GM21447 (cell line): ENCODE measurements at regions not wholly inside any gene's neighbourhood (a gene's known extent, or its start where the extent isn't known, plus 50 kb on each side); places are given as distances from the start of the nearest gene placed in this dataset.

ENCODE experiments used
- ATAC-seq: cut with Tn5 transposase; IDR thresholded peaks from one replicate; pipeline ENCODE4 v1.9.1; 2021; ENCODE audit not compliant: unreplicated experiment

DNA sequence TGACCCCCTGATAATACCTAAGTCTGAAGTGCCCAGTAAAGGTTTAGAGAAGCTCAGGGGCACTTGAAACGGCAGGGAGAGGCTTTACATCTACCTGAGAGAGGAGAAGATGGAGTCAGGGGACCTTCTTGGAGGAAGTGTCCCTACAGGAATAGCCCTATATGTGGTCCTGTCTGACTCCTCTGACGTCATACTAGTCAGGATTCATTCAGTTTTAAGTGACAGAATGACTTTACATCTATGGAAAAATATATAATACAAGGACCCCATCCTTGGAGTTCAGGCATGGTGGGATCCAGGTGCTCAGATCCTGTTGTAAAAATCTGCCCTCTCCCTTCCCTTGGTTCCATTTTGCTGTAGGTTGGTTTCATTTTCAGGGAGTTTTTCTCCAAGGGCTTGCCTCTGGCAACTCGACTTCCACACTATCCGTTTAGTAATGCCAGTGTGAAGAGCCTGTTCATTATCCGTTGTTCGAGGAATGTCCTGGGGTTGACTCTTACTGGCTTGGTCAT, 205.6 kb downstream of the IRF8 start:
- no peak for ATAC-seq

DNA sequence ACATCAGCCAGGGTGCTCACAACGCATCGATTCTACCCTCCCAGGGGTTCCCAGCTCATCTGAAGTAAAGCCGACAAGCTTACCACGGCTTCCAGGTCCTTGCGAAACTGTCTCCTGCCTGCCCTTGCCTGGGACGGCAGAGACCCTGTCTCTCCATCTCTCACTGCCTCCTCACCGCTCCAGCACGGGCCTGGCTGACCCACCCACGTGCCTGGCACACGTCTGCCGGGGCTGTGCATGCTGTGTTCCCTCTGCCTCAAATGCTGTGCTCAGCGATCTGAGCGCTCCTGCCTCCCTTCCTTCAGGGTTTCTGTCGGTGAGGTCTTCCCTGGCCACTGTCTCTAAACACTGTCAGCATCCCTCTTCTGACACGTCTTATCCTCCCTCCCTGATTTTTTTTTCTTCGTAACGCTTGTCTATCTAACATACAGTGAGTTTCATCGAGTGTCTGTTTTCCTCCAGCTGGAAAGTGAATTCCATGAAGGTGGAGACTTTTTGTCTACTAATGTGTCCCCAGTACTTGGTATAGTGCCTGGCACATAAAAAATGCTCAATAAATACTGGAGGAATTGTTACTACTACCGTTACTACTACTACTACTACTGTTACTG, 208.4 kb downstream of the IRF8 start:
- no peak for ATAC-seq

DNA sequence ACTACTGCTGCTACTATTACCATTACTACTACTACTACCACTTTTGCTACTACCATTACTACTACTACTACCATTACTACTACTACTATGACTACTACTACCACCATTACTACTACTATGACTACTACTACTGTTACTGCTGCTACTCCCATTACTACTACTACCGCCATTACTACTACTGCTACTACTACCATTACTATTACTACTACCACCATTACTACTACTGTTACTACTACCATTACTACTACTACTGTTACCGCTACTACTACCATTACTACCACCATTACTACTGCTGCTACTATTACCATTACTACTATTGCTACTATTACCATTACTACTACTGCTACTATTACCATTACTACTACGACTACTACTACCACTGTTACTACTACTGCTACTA, 209.1 kb downstream of the IRF8 start:
- no peak for ATAC-seq

DNA sequence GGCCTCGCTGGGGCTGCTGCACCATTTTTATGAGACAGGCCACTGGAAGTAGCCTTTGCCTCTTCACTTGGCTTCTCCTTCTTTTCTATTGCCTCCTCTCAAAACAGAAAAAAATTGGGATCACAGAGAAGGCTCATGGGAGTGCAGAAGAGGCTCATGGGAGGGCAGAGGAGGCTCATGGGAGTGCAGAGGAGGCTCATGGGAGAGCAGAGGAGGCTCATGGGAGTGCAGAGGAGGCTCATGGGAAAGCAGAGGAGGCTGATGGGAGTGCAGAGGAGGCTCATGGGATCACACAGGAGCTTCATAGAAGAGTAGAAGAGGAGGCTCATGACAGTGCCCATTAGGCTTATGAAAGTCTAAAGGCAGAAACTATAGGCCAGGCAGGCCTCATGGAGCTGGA, 211.2 kb downstream of the IRF8 start:
- no peak for ATAC-seq

DNA sequence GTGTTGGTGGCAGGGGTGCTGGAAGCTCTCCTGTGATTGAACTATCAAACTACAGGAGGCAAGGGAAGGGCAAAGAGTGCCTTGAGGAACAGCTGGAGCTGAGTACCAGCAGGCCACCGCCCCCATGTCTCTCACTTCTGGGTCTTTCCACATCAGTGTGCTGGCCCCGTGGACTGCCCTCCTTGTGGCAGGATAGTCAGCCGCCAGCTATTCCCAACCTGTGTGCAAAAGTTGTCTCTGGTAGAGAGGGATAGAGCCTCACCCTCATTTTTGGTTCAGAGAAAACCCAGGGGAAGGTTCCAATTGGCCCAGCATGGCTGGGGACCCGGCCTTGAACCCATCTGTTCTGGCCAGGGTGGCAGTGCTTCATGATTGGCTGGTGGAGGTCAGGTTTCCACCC, 211.8 kb downstream of the IRF8 start:
- ATAC-seq = no peak

DNA sequence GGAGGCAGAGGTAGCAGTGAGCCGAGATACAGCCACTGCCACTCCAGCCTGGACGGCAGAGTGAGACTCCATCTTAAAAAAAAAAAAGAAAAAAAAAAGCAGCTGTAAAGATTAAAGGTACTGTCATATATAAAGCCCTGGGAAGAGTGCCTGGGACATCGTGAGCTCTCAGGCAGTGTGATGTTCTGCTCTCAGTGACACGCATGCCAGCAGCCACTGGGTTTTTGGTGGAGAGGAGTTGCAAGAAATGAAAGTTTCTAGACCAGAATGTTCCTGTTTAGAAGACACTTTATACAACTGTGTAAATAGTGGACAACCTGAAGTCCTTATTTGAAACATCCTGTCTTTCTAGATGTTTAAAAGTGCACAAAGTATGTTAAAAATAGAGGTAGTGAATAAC, 213.2 kb downstream of the IRF8 start:
- no peak for ATAC-seq

DNA sequence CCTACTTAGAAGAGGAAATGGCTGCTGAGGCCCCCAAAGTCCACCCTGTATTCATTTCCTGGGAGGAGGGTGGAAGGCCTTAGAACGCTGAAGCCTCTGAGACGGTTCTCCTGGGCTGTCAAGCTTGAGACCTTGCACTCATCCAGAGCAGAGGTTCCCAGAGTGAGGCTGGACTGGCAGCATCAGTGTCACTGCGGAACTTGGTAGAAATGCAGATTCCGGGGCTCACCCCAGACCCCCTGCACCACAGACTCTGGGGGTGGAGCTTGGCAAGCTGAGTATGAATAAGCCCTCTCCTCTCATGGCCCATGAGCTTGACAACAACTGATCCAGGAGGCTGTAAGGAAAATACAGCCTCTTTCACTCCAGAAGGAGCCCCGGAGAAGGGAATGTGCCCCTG, 218.3 kb downstream of the IRF8 start:
- ATAC-seq = no peak

DNA sequence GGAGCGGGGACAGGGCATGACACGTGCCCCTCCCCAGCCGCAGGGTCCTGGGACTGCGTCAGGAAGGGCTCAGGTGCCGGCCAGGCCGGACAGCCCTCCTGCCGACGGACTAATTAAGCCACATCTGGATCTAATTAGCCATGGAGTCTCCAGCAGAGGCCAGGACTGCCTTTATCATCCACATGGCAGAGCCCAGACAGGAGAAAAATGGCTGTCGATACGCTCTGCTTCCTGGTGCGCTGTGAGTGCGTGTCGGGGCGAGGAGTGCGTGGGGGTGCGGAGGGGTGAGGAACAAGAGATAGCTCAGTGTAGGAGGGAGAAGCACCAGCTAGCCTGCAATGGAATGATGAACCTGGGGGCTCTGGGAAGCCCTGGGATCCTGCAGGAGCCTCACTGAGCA, 218.8 kb downstream of the IRF8 start:
- ATAC-seq = no peak

DNA sequence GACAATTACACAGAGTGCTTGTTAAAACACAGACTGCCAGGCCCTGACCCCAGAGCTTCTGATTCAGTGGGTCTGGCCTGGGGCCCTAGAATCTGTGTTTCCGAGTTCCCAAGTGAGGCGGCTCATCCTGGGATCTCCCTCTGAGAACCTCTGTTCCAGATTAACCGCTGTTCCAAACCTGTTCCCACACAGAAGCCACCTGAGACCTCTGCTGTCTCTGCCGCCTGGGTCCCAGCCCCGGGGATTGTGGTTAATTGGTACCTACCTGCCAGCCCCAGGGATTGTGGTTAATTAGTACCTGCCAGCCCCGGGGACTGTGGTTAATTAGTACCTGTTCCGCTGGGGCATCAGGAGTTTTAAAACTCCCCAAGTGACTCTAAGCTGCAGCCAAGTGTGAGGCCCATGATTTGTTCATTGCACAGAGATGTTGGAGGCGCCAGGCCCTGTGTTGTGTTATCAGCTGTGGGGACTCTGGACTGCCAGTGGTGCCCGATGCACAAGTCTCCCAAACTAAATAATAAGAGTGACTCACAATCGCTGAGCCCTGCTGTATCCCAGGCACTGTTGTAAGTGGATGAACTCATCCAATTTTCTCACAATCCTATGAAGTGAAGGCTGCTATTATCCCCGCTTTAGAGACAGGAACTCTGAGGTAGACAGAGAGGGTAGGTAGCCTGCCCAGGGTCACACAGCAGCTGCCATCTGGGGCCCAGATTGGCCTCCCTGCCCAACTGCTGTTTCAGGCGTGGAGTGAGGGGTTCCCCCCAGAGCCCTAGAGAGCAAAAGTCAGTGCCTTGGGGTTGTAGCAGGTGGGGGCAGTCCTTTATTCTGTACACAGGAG, 219.7 kb downstream of the IRF8 start:
- no peak for ATAC-seq

DNA sequence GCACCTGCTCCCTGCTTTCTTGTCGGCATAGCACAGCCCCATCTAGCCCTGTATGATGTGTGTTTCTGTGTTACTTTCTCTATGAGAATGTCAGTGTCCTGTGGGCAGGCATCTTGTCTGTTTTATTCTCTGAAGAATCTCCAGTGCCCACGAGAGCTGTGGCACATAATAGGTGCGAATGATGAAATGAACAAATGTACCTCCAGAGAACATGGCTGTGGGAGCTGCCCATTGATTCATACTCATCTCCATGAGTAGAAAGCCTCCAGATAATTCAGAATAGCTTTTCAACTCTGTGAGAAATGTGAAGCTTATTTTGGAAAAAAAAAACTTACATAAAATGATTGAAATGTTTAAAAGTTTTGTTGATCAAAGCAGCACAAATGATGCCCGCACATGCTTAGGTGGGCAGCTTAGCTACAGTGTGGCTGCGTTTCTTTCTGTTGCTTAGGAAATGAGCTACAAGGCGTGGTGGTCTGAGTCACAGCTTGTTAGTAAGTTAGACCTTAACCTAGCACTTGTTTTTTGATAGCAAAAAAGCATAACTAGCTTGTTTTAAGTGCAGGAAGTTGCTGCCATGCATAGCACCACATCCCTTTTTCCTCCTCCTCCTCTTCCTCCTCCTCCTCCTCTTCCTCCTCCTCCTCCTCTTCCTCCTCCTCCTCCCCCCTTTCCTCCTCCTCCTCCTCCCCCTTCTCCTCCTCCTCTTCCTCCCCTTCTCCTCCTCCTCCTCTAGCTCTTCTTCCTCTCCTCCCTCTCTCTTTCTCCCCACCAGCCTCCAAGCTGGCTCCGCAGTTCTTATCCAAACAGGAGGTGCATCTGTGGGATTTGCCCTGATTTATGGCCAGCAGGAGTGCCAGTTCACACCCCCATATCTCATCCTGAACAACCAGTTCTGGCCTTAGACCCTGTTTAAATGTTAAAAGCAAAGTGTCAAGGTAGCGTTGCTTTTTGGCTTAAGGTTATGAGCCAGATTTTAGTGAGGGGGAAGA, 221.5 kb downstream of the IRF8 start:
- no peak for ATAC-seq

DNA sequence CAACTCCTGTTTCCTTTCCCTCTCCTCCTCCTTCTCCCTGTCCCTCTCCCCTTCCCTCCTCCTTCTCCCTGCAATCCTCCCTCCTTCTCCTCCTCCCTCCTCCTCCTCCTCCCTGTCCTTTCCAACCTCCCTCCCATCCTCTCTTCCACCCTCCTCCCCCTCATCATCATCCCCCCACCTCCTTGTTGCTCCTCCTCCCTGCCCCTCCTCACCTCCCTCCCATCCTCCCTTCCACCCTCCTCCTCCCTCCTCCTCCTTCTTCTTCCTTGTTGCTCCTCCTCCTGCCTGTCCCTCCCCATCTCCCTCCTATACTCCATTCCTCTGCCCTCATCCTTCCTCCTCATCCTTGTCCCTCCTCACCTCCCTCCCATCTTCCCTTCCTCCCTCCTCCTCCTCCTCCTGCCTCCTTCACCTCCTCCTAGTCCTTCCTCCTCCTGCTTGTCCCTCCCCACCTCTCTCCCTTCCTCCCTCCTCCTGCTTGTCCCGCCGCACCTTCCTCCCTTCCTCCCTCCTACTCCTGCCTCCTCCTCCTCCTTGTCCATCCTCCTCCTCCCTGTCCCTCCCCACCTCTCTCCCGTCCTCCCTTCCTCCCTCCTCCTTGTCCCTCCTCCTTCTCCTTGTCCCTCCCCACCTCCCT, 222.5 kb downstream of the IRF8 start:
- no peak for ATAC-seq

DNA sequence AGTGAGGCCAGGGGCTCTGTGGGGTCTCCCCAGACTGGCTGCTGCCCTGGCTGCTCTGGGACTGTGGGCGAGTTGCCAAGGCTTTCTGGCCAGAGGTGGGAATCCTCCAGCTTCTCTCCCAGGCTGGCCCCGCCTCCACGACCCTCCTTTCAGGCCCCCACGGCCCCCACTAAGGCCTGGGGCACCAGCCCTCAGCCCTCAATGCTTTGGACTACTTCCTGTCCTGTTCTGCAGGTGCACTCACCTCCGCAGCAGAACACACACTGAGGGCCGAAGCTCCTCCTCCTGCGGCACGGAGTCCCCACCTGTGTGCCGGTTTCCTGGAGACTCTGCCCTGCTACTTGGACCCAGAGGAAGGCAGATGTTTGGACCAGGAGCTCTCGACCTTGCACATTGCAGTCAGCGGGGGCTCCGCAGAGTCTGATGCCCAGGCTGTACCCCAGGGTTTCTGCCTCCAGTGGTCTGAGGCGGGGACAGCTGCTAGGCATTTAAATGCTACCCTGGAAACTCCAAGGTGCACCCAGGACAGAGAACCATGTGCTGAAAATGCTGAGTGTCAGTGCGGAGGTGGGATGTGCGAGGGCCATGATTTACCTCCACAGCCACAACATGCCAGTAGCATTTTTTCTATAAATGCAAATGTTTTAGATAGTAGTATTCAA, 223.8 kb downstream of the IRF8 start:
- ATAC-seq = no peak

DNA sequence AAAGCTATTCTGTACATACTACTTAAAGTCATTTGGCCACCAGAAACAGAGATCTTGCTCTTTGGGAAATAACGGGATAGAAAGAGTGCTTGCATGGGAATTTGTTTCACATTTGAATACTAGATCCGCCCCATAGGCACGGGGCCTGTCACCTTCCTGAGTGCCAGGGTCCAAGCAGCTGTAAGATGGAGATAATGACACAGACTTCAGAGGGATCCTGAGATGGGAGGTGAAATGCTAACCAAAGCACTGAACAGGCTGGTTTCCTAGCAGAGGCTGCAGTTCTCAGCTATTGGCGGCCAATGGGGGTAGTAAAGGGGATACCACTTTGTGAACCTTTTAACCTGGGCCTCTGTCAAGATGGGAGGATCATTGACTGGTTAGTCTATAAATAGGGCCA, 225.4 kb downstream of the IRF8 start:
- ATAC-seq = no peak

DNA sequence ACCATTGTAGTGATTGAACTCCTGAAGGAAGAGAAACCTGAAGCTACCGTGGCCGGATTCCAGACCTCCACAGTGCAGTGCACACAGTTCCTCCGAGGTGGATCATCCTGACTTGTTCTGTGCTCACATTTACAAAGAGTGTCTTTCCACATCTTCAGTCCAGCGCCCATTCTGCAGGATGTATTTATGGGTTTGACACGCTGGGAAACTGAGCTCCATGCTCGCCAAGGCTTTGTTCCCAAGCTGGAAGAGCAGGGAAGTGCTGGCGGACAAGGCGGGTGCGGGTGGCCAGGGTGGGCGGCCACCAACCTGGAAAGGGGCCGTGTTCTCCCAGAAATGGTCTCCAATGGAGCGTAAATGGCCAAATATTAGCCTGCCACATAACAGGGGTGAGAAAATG, 227.9 kb downstream of the IRF8 start:
- no peak for ATAC-seq

DNA sequence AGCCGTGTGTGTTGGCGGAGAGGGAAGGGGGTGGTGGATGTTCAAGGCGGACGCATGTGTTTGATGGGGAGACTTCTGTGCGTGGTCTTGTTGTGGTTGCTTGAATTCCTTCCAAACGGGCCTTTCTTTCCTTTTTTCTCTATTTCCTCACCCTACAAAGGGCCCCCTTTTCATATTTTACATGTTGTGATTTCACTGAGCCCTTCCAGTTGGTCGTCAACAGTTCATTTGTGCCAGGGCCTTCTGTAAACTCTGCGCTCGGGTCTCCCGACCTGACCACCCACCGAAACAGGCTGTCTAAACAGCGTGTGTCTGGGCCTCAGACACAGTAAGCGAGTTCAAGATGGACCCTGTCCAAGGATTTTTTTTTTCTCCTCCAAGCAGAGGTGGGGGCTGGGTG, 228.4 kb downstream of the IRF8 start:
- no peak for ATAC-seq

DNA sequence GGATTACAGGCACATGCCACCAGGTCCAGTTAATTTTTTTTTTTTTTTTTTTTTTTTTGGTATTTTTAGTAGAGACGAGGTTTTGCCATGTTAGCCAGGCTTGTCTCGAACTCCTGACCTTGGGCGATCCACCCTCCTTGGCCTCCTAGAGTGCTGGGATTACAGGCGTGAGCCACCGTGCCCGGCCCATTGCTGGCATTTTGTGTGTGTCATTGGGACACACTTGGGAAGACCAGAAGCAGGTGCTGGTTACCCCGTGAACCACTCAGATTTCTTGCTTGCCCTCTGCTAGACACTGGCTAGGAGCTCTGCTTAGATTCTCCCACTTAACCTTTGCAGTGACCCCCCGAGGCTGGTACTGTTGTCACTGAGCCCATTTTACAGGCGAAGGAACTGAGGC, 229.3 kb downstream of the IRF8 start:
- no peak for ATAC-seq

DNA sequence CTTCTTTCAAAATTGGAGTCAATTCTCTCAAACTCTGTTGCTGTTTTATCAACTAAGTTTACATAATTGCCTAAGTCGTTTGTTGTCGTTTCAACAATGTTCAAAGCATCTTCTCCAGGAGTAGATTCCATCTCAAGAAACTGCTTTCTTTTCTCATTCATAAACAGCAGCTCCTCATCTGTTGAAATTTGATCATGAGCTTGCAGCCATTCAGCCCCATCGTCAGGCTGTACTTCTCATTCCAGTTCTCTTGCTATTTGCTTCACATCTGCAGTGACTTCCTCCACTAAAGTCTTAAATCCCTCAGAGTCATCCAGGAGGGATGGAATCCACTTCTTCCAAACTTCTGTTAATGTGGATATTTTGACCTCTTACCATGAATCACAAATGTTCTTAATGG, 230.6 kb downstream of the IRF8 start:
- ATAC-seq = no peak

DNA sequence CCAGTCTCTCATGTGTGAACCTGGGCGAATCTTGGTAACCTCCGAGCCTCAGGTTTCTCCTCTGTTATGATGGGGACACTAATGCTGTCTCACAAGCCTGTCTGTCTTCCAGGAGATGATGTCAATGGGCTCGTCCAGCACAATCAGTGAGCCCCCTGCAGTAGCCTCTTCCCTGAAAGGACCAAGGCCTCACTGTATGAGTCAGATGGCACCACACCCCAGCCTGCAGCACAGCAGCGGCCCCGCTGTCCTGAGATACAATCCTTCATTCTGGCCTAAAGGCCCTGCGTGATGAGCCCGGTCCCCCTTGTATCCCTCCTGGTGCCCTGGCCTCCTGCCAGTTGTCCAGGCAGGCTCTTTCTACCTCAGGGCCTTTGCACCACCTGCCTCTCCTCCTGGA, 234.4 kb downstream of the IRF8 start:
- no peak for ATAC-seq

DNA sequence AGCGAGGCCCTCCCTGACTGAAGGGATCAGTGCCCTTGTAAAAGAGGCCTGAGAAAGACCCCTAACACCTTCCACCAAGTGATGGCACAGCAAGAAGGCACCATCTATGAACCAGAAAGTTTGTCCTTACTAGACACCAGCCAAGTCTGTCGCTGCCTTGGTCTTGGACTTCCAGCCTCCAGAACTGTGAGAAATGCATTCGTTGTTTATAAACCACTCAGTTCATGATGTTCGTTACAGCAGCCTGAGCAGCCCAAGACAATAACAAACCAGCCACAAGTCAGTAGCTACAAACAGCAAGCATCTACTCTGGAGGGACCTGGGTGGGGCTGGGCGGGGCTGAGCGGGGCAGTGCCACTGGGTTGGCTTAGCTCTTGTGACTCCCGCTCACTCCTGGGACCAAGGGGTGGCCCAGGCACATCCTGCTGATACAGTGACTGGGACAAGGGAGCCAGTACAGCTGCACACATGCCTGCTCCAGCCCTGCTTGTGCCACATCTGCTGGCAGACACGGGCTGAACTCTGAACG, 234.9 kb downstream of the IRF8 start:
- ATAC-seq = no peak

DNA sequence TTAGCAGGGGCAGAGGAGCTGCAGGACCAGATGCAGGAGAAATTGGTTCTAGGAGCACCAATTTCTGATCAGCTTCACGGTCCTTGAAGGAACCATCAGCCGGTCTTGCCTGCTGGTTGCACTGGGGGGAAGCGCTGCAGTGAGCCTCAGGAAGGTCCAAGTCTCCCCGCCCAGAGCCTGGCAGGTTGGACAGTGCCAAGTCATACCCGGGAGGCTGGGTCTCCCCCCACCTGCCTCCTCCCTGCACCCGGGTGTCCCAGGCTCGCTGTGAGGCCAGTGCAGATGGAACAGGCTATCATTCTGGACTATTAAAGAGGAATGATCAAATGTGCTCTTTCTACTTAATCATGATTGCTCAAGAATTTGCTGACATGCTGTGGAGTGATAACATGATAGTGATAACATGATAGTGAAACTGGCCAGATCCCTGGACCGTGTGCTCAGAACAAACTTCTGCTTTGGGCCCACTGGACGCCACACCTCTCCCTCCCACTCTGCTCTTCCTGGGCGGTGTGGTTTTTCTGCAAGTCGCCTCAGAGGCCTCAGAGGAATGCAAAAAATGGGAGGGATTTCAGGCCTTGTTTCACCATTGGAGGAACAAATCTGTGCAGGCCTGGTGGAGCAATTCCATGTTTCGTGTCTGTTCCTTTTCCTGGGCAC, 236.0 kb downstream of the IRF8 start:
- no peak for ATAC-seq
